ENCODE measurements at regions not wholly inside any gene's neighbourhood (a gene's known extent, or its start where the extent isn't known, plus 50 kb on each side); places are given as distances from the start of the nearest gene placed in this dataset.

DNA sequence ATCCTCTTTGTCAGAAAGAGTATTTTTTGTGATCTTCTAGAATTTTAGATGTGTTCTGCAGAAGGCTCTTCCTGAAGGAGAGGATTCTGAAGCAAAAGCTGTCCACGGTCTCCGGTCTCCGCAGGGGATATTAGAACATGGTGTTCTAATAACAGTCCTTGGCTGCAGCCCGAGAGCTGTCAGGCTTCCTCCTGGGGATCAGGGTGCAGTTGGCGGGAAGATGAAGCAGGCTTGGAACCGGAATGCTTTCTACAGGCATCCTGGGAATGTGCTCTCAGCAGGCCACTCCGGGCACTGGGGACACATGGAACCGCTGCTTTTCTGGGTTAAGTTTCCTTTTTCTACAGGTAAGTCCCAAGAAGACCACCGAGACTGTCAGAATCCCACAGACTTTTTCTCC lies 118.6 kb upstream of the PARD3 start:
- TF ChIP-seq, protein P1, sequence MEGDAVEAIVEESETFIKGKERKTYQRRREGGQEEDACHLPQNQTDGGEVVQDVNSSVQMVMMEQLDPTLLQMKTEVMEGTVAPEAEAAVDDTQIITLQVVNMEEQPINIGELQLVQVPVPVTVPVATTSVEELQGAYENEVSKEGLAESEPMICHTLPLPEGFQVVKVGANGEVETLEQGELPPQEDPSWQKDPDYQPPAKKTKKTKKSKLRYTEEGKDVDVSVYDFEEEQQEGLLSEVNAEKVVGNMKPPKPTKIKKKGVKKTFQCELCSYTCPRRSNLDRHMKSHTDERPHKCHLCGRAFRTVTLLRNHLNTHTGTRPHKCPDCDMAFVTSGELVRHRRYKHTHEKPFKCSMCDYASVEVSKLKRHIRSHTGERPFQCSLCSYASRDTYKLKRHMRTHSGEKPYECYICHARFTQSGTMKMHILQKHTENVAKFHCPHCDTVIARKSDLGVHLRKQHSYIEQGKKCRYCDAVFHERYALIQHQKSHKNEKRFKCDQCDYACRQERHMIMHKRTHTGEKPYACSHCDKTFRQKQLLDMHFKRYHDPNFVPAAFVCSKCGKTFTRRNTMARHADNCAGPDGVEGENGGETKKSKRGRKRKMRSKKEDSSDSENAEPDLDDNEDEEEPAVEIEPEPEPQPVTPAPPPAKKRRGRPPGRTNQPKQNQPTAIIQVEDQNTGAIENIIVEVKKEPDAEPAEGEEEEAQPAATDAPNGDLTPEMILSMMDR (IDR thresholded peaks at IDR 0.05; ENCODE audit: unreplicated experiment) = no peak
- no peak for DNase-seq (ENCODE audit: low spot score)
- Mint-ChIP-seq H3K4me1 (ENCODE audit: unreplicated experiment) (peaks cover 5% of the 10 kb centered on the region), H3K9me3 (ENCODE audit: unreplicated experiment) (no peaks in the 10 kb centered on the region), H3K36me3 (ENCODE audit: low read depth, unreplicated experiment) (no peaks in the 10 kb centered on the region), H3K27me3 (ENCODE audit: unreplicated experiment) (peaks cover 10% of the 10 kb centered on the region), H3K4me3 (ENCODE audit: unreplicated experiment) (no peak overlapping the region), H3K27ac (ENCODE audit: unreplicated experiment) (no peak overlapping the region)

DNA sequence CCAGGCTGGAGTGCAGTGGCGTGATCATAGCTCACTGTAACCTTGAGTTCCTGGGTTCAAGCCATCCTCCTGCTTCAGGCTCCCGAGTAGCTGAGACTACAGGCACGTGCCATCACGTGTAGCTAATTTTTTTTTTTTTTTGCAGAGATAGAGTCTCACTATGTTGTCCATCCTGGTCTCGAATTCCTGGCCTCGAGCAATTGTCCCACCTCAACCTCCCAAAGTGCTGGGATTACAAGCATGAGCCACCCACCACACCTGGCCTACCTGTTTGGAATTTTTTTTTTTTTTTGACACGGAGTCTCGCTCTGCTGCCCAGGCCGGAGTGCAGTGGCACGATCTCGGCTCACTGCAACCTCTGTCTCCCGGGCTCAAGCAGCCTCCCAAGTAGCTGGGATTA lies 117.1 kb upstream of the PARD3 start:
- TF ChIP-seq, protein P1 (IDR thresholded peaks at IDR 0.05; ENCODE audit: unreplicated experiment) = no peak
- no peaks in the 10 kb centered on the region for H3K36me3 Mint-ChIP-seq (ENCODE audit: low read depth, unreplicated experiment)
- no peak overlapping the region for H3K4me3 Mint-ChIP-seq (ENCODE audit: unreplicated experiment)
- peaks cover 7% of the 10 kb centered on the region for H3K27me3 Mint-ChIP-seq (ENCODE audit: unreplicated experiment)
- H3K9me3 Mint-ChIP-seq (ENCODE audit: unreplicated experiment) = no peaks in the 10 kb centered on the region
- H3K4me1 Mint-ChIP-seq (ENCODE audit: unreplicated experiment) = peaks cover 5% of the 10 kb centered on the region
- no peak overlapping the region for H3K27ac Mint-ChIP-seq (ENCODE audit: unreplicated experiment)
- no peak for DNase-seq (ENCODE audit: low spot score)

DNA sequence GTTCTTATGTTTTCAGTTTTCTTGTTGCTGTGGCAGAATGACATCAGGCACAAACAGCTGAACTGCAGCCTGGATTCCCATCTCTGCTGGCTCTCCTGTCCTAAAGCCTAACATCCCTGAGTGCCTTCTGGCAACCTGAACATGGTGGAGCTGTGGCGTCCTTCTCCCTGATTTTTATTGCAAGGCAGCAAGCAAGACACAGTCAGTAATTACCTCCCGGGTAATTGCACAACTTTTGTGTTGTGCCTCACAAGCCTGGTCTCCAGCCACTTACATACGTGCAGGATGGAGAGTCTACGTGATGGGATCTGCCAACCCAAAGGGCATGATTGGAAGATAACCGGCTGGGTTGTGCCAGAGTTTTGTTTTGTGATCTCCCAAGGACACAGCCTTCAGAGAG lies 116.1 kb upstream of the PARD3 start:
- H3K27ac Mint-ChIP-seq (ENCODE audit: unreplicated experiment) = no peak overlapping the region
- H3K36me3 Mint-ChIP-seq (ENCODE audit: low read depth, unreplicated experiment) = no peaks in the 10 kb centered on the region
- peaks cover 5% of the 10 kb centered on the region for H3K4me1 Mint-ChIP-seq (ENCODE audit: unreplicated experiment)
- no peaks in the 10 kb centered on the region for H3K9me3 Mint-ChIP-seq (ENCODE audit: unreplicated experiment)
- H3K4me3 Mint-ChIP-seq (ENCODE audit: unreplicated experiment) = no peak overlapping the region
- DNase-seq (ENCODE audit: low spot score) = no peak
- H3K27me3 Mint-ChIP-seq (ENCODE audit: unreplicated experiment) = peaks cover 7% of the 10 kb centered on the region
- TF ChIP-seq, protein P1 (IDR thresholded peaks at IDR 0.05; ENCODE audit: unreplicated experiment) = no peak

DNA sequence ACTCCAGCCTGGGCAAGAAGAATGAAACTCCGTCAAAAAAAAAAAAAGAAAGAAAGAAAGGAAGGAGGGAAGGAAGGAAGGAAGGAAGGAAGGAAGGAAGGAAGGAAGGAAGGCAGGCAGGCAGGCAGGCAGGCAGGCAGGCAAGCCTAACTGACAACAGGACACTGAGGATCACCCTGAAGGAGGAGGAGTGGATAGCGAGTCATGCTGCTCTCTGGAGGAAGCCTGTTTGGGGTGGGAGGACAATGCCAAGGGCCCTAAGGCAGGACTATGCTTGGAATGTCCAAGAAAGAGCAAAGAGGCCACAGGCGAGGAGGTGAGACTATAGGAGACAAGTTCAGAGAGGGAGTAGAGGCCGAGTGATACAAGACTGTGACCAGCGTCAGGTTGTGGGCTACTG lies 107.0 kb upstream of the PARD3 start:
- H3K27me3 Mint-ChIP-seq (ENCODE audit: unreplicated experiment) = peaks cover 2% of the 10 kb centered on the region
- TF ChIP-seq, protein P1 (IDR thresholded peaks at IDR 0.05; ENCODE audit: unreplicated experiment) = no peak
- DNase-seq (ENCODE audit: low spot score) = no peak
- peaks cover 3% of the 10 kb centered on the region for H3K36me3 Mint-ChIP-seq (ENCODE audit: low read depth, unreplicated experiment)
- H3K4me1 Mint-ChIP-seq (ENCODE audit: unreplicated experiment) = no peaks in the 10 kb centered on the region
- H3K4me3 Mint-ChIP-seq (ENCODE audit: unreplicated experiment) = peak overlapping the region; percentile 47
- peak overlapping the region; percentile 57 for H3K27ac Mint-ChIP-seq (ENCODE audit: unreplicated experiment)
- H3K9me3 Mint-ChIP-seq (ENCODE audit: unreplicated experiment) = no peaks in the 10 kb centered on the region

DNA sequence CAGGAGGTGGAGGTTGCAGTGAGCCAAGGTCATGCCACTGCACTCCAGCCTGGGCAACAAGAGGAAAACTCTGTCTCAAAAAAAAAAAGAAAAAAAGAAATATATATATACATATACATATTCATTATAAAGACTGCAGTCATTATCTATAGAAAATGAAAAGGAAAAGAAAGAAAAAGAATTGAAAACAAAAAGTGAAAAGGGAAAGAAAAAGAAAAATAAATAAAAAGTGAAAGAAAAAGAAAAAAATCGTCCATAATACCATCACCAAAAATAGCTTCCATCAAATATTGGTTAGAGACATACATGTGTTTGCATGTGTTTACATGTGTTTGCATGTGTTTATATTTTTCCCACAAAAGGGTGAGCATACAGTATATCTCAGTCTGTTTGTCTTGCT lies 105.5 kb upstream of the PARD3 start:
- Mint-ChIP-seq H3K27ac (ENCODE audit: unreplicated experiment) (no peak overlapping the region), H3K9me3 (ENCODE audit: unreplicated experiment) (no peaks in the 10 kb centered on the region), H3K4me1 (ENCODE audit: unreplicated experiment) (no peaks in the 10 kb centered on the region), H3K27me3 (ENCODE audit: unreplicated experiment) (peaks cover 2% of the 10 kb centered on the region), H3K36me3 (ENCODE audit: low read depth, unreplicated experiment) (peaks cover 3% of the 10 kb centered on the region), H3K4me3 (ENCODE audit: unreplicated experiment) (no peak overlapping the region)
- DNase-seq (ENCODE audit: low spot score) = no peak
- TF ChIP-seq, protein P1 (IDR thresholded peaks at IDR 0.05; ENCODE audit: unreplicated experiment) = no peak
